HFF-Myc (cell line): ENCODE measurements at regions not wholly inside any gene's neighbourhood (a gene's known extent, or its start where the extent isn't known, plus 50 kb on each side); places are given as distances from the start of the nearest gene placed in this dataset.
"Not testable (repeated sequence)": the region's sequence is repeated elsewhere in the genome, so short reads cannot be mapped to it uniquely, and the experiment has no call there.

Experiments used
- DNase-seq: peaks from one replicate; pipeline ENCODE4 v3.0.0-alpha.2; 2011; ENCODE audit warnings: low read depth; ENCODE audit errors: extremely low read depth
- H3K4me3 ChIP-seq: replicated peaks from 2 replicates; pipeline ENCODE4 v1.5.1; 2011; ENCODE audit warnings: low read depth, mild to moderate bottlenecking, control low read depth, low read length
- TF ChIP-seq, protein P1 (sequence below): IDR thresholded peaks from 2 replicates; pipeline ENCODE4 v1.5.1; 2012; ENCODE audit warnings: mild to moderate bottlenecking, low read depth, low read length, control low read depth; ENCODE audit errors: missing control alignments

DNA sequence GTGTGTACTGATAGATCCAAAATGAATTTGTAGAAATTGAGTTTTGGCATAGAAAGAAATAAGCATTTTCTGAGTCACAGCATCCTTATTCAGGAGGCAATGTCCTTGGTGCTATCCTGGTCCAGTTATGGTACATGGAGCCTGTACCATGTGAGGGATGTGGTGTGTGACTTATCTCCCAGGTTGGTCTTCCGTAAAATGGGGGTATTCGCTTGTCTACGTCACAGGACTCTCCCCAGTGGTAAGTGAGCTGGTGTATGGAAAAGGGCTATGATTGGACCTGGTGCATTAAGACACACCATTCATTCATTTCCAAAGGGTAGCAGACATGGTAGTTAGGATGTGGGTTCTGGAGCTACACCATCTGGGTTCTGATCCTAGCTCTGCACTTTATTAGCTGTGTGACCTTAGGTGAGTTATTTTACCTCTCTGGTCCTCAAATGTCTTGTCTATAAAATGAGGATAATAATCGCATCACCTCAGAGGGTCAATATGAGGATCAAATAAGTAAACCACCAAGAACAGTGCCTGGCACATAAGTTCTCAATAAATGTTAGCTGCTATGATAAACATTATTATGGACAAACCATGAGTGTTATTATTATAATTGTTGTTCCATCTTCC lies 119.2 kb downstream of the MYCN start:
- TF ChIP-seq, protein P1, sequence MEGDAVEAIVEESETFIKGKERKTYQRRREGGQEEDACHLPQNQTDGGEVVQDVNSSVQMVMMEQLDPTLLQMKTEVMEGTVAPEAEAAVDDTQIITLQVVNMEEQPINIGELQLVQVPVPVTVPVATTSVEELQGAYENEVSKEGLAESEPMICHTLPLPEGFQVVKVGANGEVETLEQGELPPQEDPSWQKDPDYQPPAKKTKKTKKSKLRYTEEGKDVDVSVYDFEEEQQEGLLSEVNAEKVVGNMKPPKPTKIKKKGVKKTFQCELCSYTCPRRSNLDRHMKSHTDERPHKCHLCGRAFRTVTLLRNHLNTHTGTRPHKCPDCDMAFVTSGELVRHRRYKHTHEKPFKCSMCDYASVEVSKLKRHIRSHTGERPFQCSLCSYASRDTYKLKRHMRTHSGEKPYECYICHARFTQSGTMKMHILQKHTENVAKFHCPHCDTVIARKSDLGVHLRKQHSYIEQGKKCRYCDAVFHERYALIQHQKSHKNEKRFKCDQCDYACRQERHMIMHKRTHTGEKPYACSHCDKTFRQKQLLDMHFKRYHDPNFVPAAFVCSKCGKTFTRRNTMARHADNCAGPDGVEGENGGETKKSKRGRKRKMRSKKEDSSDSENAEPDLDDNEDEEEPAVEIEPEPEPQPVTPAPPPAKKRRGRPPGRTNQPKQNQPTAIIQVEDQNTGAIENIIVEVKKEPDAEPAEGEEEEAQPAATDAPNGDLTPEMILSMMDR: no peak
- H3K4me3 ChIP-seq: no peak overlapping the region
- no peak for DNase-seq

DNA sequence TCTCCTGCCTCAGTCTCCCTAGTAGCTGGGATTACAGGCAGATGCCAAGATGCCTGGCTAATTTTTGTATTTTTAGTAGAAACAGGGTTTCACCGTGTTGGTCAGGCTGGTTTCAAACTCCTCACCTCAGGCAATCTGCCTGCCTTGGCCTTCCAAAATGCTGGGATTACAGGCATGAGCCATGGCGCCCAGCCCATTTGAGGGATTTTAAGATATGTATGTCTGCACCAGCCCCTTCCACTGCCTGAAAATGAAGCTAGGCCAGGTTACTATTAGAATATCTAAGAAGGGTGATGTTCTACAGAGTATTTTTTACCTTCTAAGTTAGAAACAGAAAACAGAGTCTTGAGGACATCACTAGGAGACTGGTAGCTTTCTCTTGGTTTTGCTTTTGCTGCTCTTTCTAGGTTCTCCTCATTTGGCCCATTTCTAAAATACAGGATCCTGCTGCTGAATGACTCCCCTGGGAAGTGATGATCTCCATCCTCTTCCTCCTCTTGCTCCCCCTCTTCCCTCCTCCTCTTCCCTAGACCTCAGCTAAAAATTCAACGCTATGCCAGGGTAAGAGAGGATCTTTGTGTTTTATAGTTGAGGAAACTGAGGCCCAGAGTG lies 118.5 kb downstream of the MYCN start:
- no peak for DNase-seq
- no peak overlapping the region for H3K4me3 ChIP-seq
- TF ChIP-seq, protein P1: no peak

DNA sequence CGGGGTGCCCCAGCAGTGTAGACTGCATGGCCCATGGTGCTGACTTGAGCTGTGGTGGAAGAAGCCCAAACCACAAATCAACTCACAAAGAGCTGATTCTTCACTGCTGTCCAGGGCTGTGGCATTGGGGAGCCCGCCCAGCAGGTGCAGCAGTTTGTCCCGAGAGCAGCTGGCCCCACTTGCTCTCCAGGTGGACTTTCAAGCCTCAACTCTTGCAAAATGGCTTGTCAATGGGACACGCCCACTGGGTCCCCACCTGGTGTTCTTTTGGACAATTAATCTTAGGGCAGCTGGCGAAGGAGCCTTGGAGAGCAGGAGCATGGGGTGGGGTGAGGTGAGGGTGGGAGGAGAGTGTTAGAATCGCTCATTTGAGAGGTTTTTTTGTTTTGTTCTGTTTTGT lies 117.9 kb downstream of the MYCN start:
- DNase-seq: no peak
- TF ChIP-seq, protein P1: no peak
- H3K4me3 ChIP-seq: no peak overlapping the region

DNA sequence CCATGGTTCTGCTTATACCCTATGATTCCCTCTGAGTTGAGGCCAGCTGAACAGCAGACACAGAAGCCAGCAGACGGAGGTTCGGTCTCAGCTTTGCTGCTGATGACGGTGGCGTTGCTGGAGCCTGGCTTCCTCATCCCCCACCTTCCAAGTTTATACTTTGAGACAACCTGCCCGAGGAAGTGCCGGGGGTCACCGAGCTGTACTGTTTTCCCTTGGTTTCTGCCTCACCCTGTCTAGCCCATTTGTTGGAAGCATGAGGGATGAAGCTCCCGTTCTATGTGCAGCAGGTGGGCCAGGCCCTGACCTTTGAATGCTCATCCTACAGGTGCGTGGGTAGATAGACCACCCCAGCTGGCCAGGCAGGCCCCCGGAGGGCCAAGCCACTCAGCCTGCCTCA lies 117.3 kb downstream of the MYCN start:
- H3K4me3 ChIP-seq: no peak overlapping the region
- no peak for DNase-seq
- TF ChIP-seq, protein P1: no peak

DNA sequence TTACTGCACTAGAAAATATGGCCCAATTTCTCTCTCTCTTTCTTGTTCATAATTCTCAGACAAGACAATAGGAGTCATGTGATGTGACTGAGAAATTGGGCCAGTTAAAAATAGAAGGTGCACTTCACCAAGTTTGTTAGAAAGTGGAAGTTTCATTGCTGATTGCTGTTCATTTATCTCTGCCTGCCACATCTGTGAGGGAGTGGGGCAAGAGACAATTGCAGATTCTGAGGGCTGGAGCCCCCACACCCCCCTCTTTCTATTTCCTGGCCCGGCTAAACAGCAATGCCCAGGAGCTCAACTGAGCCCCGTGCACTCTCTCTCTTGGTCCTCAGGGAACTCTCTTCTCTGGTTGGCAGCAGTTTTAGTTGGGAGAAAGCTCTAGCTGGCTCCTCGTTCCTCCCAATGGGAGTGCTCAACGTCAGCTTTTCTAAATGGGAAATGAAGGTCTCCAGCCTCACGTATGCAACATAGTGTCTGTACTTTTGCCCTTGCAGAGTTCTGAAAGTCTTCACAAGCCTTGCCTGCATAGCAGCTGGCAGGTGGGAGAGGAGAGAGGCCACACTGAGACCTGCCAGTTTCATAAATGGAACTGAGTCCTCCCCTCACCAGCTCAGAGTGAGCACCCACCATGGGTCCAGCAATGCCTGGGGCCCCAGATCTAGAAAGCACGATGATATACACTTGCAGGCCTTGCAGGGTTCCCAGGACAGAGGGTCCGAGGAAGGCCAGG lies 115.7 kb downstream of the MYCN start:
- TF ChIP-seq, protein P1: no peak
- H3K4me3 ChIP-seq: no peak overlapping the region
- DNase-seq: no peak

DNA sequence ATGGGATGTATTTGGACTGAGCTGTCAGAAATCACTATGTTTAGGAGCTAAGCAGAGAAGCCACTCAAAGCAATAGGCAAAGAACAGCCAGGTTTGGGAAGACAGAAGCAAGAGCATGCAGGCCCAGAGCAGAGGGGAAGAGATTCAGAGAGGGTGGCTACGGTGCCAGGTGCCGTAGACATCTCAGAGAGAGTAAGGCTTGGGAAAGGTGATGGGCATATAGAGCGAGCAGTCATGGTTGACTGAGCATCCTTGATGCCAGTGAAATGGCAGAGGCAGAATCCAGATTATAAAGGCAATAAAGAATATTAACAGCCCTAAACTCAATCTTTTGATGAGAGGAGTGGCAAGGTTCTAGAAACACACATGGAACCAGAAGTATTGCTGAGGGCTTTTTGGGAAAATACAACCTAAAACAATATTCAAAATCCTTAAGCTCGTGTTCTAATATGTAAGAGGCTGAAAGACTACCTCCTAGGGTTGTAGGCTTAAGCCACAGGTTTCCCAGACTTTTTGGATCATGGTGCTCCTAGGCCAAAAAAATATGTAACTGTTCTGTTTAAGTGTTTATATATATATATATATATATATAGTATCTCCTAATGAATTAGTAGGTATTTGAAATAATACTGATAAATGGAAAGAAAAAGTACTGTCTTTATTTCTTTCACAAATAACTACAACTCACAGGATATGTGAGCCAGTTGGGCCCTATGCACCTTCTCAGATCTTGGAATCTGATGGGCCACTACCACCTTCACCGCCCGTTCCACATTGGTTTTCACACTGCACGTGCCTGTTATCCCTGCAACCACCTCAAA lies 113.3 kb downstream of the MYCN start:
- DNase-seq: no peak
- TF ChIP-seq, protein P1: no peak
- H3K4me3 ChIP-seq: no peak overlapping the region

DNA sequence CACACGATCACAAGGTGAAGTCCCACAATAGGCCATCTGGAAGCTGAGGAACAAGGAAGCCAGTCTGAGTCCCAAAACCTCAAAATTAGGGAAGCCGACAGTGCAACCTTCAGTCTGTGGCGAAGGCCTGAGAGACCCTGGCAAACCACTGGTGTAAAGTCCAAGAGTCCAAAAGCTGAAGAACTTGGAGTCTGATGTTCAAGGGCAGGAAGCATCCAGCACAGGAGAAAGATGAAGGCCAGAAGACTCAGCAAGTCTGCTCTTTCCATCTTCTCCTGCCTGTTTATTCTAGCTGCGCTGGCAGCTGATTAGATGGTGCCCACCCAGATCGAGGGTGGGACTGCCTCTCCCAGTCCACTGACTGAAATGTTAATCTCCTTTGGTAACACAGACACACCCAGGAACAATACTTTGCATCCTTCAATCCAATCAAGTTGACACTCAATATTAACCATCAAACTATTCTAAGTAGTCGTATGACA lies 112.3 kb downstream of the MYCN start:
- not testable (repeated sequence) for DNase-seq, H3K4me3 ChIP-seq
